ENCODE measurements at regions not wholly inside any gene's neighbourhood (a gene's known extent, or its start where the extent isn't known, plus 50 kb on each side); places are given as distances from the start of the nearest gene placed in this dataset.
"Not testable (repeated sequence)": the region's sequence is repeated elsewhere in the genome, so short reads cannot be mapped to it uniquely, and the experiment has no call there.

- no peak for DNase-seq (ENCODE audit: low read depth)
- H3K4me3 ChIP-seq (ENCODE audit: low read depth, low read length) = no peak overlapping the region
- no peak for TF ChIP-seq CTCF (IDR thresholded peaks at IDR 0.05; ENCODE audit: insufficient read depth, low read depth, low read length)
Observed at GRCh38 chr2:128594651-128594910, 275.9 kb upstream of the HS6ST1 start.

- DNase-seq (ENCODE audit: low read depth) = no peak
- no peak for TF ChIP-seq CTCF (IDR thresholded peaks at IDR 0.05; ENCODE audit: insufficient read depth, low read depth, low read length)
- no peak overlapping the region for H3K4me3 ChIP-seq (ENCODE audit: low read depth, low read length)
Observed at GRCh38 chr2:128594953-128595677, 276.4 kb upstream of the HS6ST1 start.

GRCh38 chr2:128595763-128596395 is 277.2 kb upstream of the HS6ST1 start:
- TF ChIP-seq CTCF (IDR thresholded peaks at IDR 0.05; ENCODE audit: insufficient read depth, low read depth, low read length) = no peak
- no peak overlapping the region for H3K4me3 ChIP-seq (ENCODE audit: low read depth, low read length)
- no peak for DNase-seq (ENCODE audit: low read depth)

DNA sequence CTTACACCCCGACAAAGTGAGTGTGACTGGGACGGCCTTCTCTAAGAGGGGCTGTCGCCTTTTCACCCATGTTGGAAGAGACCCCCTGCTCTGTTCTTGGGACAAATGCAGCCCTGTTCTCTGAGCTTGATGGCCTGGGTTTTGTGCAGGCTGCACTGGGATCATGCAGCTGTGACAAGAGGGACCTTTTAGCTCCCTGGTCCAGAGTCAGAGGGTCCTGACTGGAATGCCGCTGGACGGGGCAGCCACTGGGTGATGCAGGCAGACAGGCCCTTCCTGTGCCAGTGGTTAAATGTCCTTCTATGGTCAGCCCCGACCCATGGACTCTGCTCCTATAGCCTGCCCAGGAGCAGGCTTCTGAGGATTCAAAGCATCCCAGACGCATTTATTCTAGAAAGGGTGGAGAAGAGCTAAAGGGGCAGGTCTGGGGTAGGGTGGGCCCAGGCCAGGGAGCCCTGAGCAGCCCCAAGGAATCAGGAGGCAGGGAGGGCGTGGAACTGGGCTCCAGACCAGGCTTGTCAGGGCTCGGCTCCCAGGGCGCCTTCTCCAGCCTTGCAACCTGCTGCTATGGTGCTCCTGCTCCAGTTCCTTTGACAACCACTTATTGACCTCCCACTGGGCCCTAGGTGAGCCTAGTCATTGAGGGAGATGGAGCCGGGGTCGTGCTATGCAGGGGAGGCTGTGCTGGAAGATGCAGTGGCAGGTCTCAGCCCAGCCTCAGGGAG is 277.9 kb upstream of the HS6ST1 start:
- no peak overlapping the region for H3K4me3 ChIP-seq (ENCODE audit: low read depth, low read length)

GRCh38 chr2:128597121-128597762 is 278.6 kb upstream of the HS6ST1 start:
- no peak for DNase-seq (ENCODE audit: low read depth)
- no peak overlapping the region for H3K4me3 ChIP-seq (ENCODE audit: low read depth, low read length)
- no peak for TF ChIP-seq CTCF (IDR thresholded peaks at IDR 0.05; ENCODE audit: insufficient read depth, low read depth, low read length)

More for the DNA sequence above, 277.9 kb upstream of the HS6ST1 start:
- DNase-seq (ENCODE audit: low read depth) = no peak
- TF ChIP-seq CTCF (IDR thresholded peaks at IDR 0.05; ENCODE audit: insufficient read depth, low read depth, low read length) = no peak

- not testable (repeated sequence) for H3K4me3 ChIP-seq (ENCODE audit: low read depth, low read length); DNase-seq (ENCODE audit: low read depth)
Observed at GRCh38 chr2:128598260-128598659, 279.6 kb upstream of the HS6ST1 start.

- no peak for TF ChIP-seq CTCF (IDR thresholded peaks at IDR 0.05; ENCODE audit: insufficient read depth, low read depth, low read length)
- DNase-seq (ENCODE audit: low read depth) = no peak
- no peak overlapping the region for H3K4me3 ChIP-seq (ENCODE audit: low read depth, low read length)
Observed at GRCh38 chr2:128598862-128599441, 280.3 kb upstream of the HS6ST1 start.

Measured in fibroblast of villous mesenchyme (primary cell).